ENCODE measurements at regions not wholly inside any gene's neighbourhood (a gene's known extent, or its start where the extent isn't known, plus 50 kb on each side); places are given as distances from the start of the nearest gene placed in this dataset.

DNA sequence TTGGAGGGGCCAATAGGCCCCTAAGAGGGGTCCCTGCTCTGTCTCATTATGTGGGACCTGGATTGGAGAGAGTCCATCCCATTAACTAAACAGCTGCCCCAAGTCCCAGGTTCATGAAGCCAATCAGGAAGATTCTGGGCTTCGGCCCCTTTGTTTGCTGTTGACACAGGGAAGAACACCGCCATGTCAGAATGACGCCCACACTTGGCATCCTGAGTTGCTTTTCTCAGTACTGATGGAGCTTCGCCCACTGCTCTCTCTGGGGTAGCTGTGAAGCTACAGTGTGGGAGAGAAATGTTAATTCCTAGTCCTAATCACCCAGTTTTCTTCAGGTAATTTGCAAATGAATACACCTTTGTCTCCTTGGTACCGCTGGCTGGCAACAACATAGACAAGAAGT is 264.7 kb downstream of the GLRX3 start:
- no peak for TF ChIP-seq ZNF384 (IDR thresholded peaks at IDR 0.05)
- no peak for TF ChIP-seq SP1 (IDR thresholded peaks at IDR 0.05)
- no peak for TF ChIP-seq BHLHE40 (IDR thresholded peaks at IDR 0.05; ENCODE audit: borderline replicate concordance)
- TF ChIP-seq SUZ12 (IDR thresholded peaks at IDR 0.05), result no peak
- TF ChIP-seq TARDBP (IDR thresholded peaks at IDR 0.05), result no peak
- TF ChIP-seq FOXA1 (IDR thresholded peaks at IDR 0.05), result no peak
- TF ChIP-seq CTBP1 (IDR thresholded peaks at IDR 0.05; ENCODE audit: borderline replicate concordance), result no peak
- no peak for TF ChIP-seq FOXM1 (IDR thresholded peaks at IDR 0.05; ENCODE audit: borderline replicate concordance)
- TF ChIP-seq HDGF (IDR thresholded peaks at IDR 0.05; ENCODE audit: borderline replicate concordance), result no peak

All from HEK293T (cell line).